ENCODE measurements at regions not wholly inside any gene's neighbourhood (a gene's known extent, or its start where the extent isn't known, plus 50 kb on each side); places are given as distances from the start of the nearest gene placed in this dataset.

- no peaks in the 10 kb centered on the region for H3K36me3 ChIP-seq (ENCODE audit: control insufficient read depth in 2 of 4, insufficient read depth in 4 of 4, low read length in 3 of 4)
- H2BK15ac ChIP-seq (ENCODE audit: low read length): no peak overlapping the region
- CTCF ChIA-PET (ENCODE audit: partially characterized antibody): no interaction called here
- FAIRE-seq (no peak), DNase-seq (ENCODE audit: low read depth in 1 of 2, low spot score in 2 of 2) (no peak)
- H3K27ac ChIP-seq (ENCODE audit: low read depth, low read length): no peak overlapping the region
- H2BK12ac ChIP-seq (ENCODE audit: low read depth, low read length): no peak overlapping the region
- no peak overlapping the region for H3K4me3 ChIP-seq (ENCODE audit: extremely low read depth in 1 of 4, insufficient read depth in 2 of 4, low read depth in 3 of 4, low read length in 4 of 4)
- no peak overlapping the region for H2AK5ac ChIP-seq (ENCODE audit: low read depth, low read length)
- no peak overlapping the region for H4K8ac ChIP-seq (ENCODE audit: extremely low read depth, insufficient read depth, low read length)
- no peak overlapping the region for H2BK120ac ChIP-seq (replicated peaks; ENCODE audit: low read depth, low read length)
- no peak overlapping the region for H4K5ac ChIP-seq (ENCODE audit: insufficient read length, low read depth, low read length)
- no peak overlapping the region for H3K18ac ChIP-seq (ENCODE audit: extremely low read depth, low read length)
- H4K20me1 ChIP-seq (replicated peaks in 1 of 2; ENCODE audit: control insufficient read depth in 1 of 2, insufficient read depth in 2 of 2, low read length in 2 of 2): no peaks in the 10 kb centered on the region
- 81 to 100% methylated on average over 1 to 2 of the region's 2 CpGs for WGBS, 2 experiments (ENCODE audit: extremely low coverage in 1 of 2, insufficient coverage in 1 of 2, insufficient read length in 1 of 2, insufficient replicate concordance in 2 of 2, low coverage in 1 of 2, low lambda C conversion rate in 2 of 2, missing lambda C conversion rate in 1 of 2)
- peaks cover 0 to 4% (median 0%) of the 10 kb centered on the region in 4 experiments; a peak in 2 of 7 replicates for H3K27me3 ChIP-seq (replicated peaks in 1 of 4; ENCODE audit: control insufficient read depth in 3 of 4, extremely low read depth in 1 of 4, insufficient read depth in 3 of 4, low read length in 3 of 4)
- POLR2A ChIA-PET (ENCODE audit: partially characterized antibody): no interaction called here
- no peak overlapping the region for H3K56ac ChIP-seq (replicated peaks; ENCODE audit: insufficient read length, low read depth, low read length)
- no peak overlapping the region for H2BK5ac ChIP-seq (ENCODE audit: low read depth, low read length)
- H3K4me1 ChIP-seq (replicated peaks in 1 of 4; ENCODE audit: control insufficient read depth in 3 of 4, insufficient read depth in 4 of 4, low read length in 3 of 4): peaks cover 1 to 9% (median 5%) of the 10 kb centered on the region in 4 experiments; a peak in 3 of 7 replicates
- no peak overlapping the region for H3K23ac ChIP-seq (ENCODE audit: insufficient read length)
- no peak overlapping the region for H2BK20ac ChIP-seq (ENCODE audit: low read length)
- no peak overlapping the region for H3K4ac ChIP-seq (replicated peaks; ENCODE audit: insufficient read length, low read depth, low read length)
- TF ChIP-seq TEAD4 (IDR thresholded peaks at IDR 0.05; ENCODE audit: low read depth, low read length): no peak
- no peak for TF ChIP-seq GTF2F1 (IDR thresholded peaks at IDR 0.05; ENCODE audit: borderline replicate concordance, low read depth, low read length)
- no peak for TF ChIP-seq MAFK (IDR thresholded peaks at IDR 0.05; ENCODE audit: low read depth, low read length)
- no peak for TF ChIP-seq NANOG (IDR thresholded peaks at IDR 0.05; ENCODE audit: insufficient read depth, low read depth, low read length, poor library complexity, severe bottlenecking)
- no peak for TF ChIP-seq EP300 (IDR thresholded peaks at IDR 0.05; ENCODE audit: borderline replicate concordance in 1 of 2, low read depth in 2 of 2, low read length in 2 of 2)
- TF ChIP-seq FOSL1 (IDR thresholded peaks at IDR 0.05; ENCODE audit: insufficient read depth, low read depth, low read length): no peak
- H3K14ac ChIP-seq (ENCODE audit: insufficient read length): no peak overlapping the region
- H3K4me2 ChIP-seq (ENCODE audit: insufficient read depth in 1 of 2, low read depth in 2 of 2, low read length in 2 of 2): peak overlapping the region in 1 of 2 experiments; percentile 25; a peak in 1 of 4 replicates
- no peak overlapping the region for H2AFZ ChIP-seq (ENCODE audit: low read length)
- no peaks in the 10 kb centered on the region for H3K79me2 ChIP-seq (ENCODE audit: control insufficient read depth in 1 of 2, insufficient read depth in 2 of 2, low read length in 2 of 2)
- no peaks in the 10 kb centered on the region for H3K79me1 ChIP-seq (ENCODE audit: low read depth, low read length)
- H3K9ac ChIP-seq (replicated peaks in 1 of 4; ENCODE audit: extremely low read depth in 1 of 4, low read depth in 3 of 4, low read length in 3 of 4): no peak overlapping the region
- no peaks in the 10 kb centered on the region for H3K9me3 ChIP-seq (ENCODE audit: insufficient read depth in 2 of 2, low read depth in 1 of 2, low read length in 1 of 2)
- no peak overlapping the region for H4K91ac ChIP-seq (replicated peaks; ENCODE audit: insufficient read length, low read length)
- H3K23me2 ChIP-seq (ENCODE audit: low read depth, low read length): no peaks in the 10 kb centered on the region
These were observed 518.6 kb downstream of the MIAT start for GRCh38 chr22:27175974-27176373.

Data from H1 (cell line).